HepG2 (cell line): ENCODE measurements at regions not wholly inside any gene's neighbourhood (a gene's known extent, or its start where the extent isn't known, plus 50 kb on each side); places are given as distances from the start of the nearest gene placed in this dataset.

Experiments
- ATAC-seq: fragments of 200-7000 bp; cut with Tn5 transposase; 3 replicates; pipeline ENCODE4 v1.9.1; 2020; ENCODE audit warnings: mild to moderate bottlenecking, moderate library complexity
- BruUV-seq: library from RNA; stranded (reverse); fragments of 400-500 nt; replicated peaks from 2 replicates; lab custom pipeline; 2021; lab: Mats Ljungman, UMichigan
- CTCF ChIA-PET: fragments of 300-600 bp; formaldehyde crosslinking; extraction: SDS; loops from one replicate; lab custom pipeline; 2021; ENCODE audit warnings: low total read pairs, inconsistent platforms, low intra/inter-chr PET ratio; lab: Yijun Ruan, JAX
- POLR2A ChIA-PET: fragments of 350-600 bp; sonication (Branson Sonifier 250); formaldehyde crosslinking; loops from one replicate; lab custom pipeline; 2020; ENCODE audit warnings: antibody characterized with exemption, inconsistent platforms; lab: Yijun Ruan, JAX
- DNase-seq: peaks from one replicate; pipeline ENCODE4 v3.0.0-alpha.2; 2015; ENCODE audit warnings: low spot score
- FAIRE-seq: peaks from 3 replicates; lab custom pipeline; 2011; peaks lifted over from hg19 to GRCh38; lab: Jason Lieb, UNC
- H2AFZ ChIP-seq: one replicate; pipeline ENCODE4 v1.6.1; 2011; ENCODE audit warnings: low read length, inconsistent platforms
- H3K27ac ChIP-seq: fragments of 300-600 bp; 3 replicates; pipeline ENCODE4 v1.8.0; 2011; ENCODE audit warnings: mixed run types, mild to moderate bottlenecking, mixed read lengths, low read length, inconsistent platforms; ENCODE audit not compliant: insufficient read depth; ENCODE audit errors: extremely low read length
- H3K27me3 ChIP-seq, 2 experiments: fragments of 200-600 bp in 1 of 2; 2 replicates in 1 of 2; 3 replicates in 1 of 2; pipeline versions ENCODE4 v1.6.0 to v1.8.0; 2011; ENCODE audit warnings: low read length in 2 of 2, mild to moderate bottlenecking in 2 of 2, moderate library complexity in 2 of 2, inconsistent platforms in 1 of 2; ENCODE audit not compliant: insufficient read depth in 2 of 2, control insufficient read depth in 1 of 2
- H3K36me3 ChIP-seq, 2 experiments: fragments of 200-600 bp in 1 of 2; replicated peaks in 1 of 2; 2 replicates in 1 of 2; 3 replicates in 1 of 2; pipeline versions ENCODE4 v1.5.1 to v1.8.0; 2011; ENCODE audit warnings: low read length in 2 of 2, inconsistent platforms in 1 of 2; ENCODE audit not compliant: insufficient read depth in 2 of 2, control insufficient read depth in 1 of 2
- H3K4me1 ChIP-seq: 2 replicates; pipeline ENCODE4 v1.5.1; 2012; ENCODE audit warnings: low read length, inconsistent platforms; ENCODE audit not compliant: insufficient read depth
- H3K4me2 ChIP-seq: 2 replicates; pipeline ENCODE4 v1.6.0; 2011; ENCODE audit warnings: low read depth, low read length, inconsistent platforms
- H3K4me3 ChIP-seq, 3 experiments: fragments of 200-600 bp in 1 of 3; sonication (generic), shearing (Covaris generic) in 1 of 3; replicated peaks in 1 of 3; 2 replicates each; pipeline ENCODE4 v1.5.1; 2011 to 2016; ENCODE audit warnings: low read length in 3 of 3, inconsistent platforms in 2 of 3, low read depth in 2 of 3, mild to moderate bottlenecking in 2 of 3, control low read depth in 1 of 3, mixed read lengths in 1 of 3; ENCODE audit not compliant: insufficient read depth in 1 of 3
- H3K79me2 ChIP-seq: one replicate; pipeline ENCODE4 v1.6.1; 2011; ENCODE audit warnings: low read length, inconsistent platforms; ENCODE audit not compliant: insufficient read depth
- H3K9ac ChIP-seq: 2 replicates; pipeline ENCODE4 v1.6.0; 2011; ENCODE audit warnings: mild to moderate bottlenecking, low read depth, low read length, inconsistent platforms; ENCODE audit not compliant: insufficient read depth
- H3K9me3 ChIP-seq: 2 replicates; pipeline ENCODE4 v1.5.1; 2012; ENCODE audit warnings: mild to moderate bottlenecking, low read length
- H4K20me1 ChIP-seq: 2 replicates; pipeline ENCODE4 v1.6.0; 2011; ENCODE audit warnings: inconsistent platforms, mild to moderate bottlenecking, low read length, moderate library complexity; ENCODE audit not compliant: insufficient read depth
- GTF2F1 ChIP-seq: fragments of 150-350 bp; IDR thresholded peaks from 2 replicates; pipeline ENCODE4 v1.6.1; 2014; ENCODE audit warnings: low read length
- HES4 ChIP-seq: sonication (generic); formaldehyde crosslinking; IDR thresholded peaks from 2 replicates; pipeline ENCODE4 v1.9.0; 2021; ENCODE audit warnings: mild to moderate bottlenecking, missing genetic modification reagents, borderline replicate concordance
- IRF1 ChIP-seq: sonication (generic); formaldehyde crosslinking; IDR thresholded peaks from 2 replicates; pipeline ENCODE4 v1.4.0; 2020; ENCODE audit warnings: low read depth, mild to moderate bottlenecking, missing genetic modification reagents
- KLF16 ChIP-seq, 2 experiments: sonication (generic) in 1 of 2; formaldehyde crosslinking in 1 of 2; IDR thresholded peaks; 2 replicates each; pipeline versions ENCODE4 v1.6.1 to v1.8.0; 2016 to 2023; ENCODE audit warnings: missing genetic modification reagents in 2 of 2, missing compliant biosample characterization in 1 of 2
- MAFF ChIP-seq: IDR thresholded peaks from 2 replicates; pipeline ENCODE4 v1.6.1; 2011; ENCODE audit warnings: low read depth, low read length, improper control_type of control experiment
- PATZ1 ChIP-seq: sonication (generic); formaldehyde crosslinking; IDR thresholded peaks from 2 replicates; pipeline ENCODE4 v1.4.0; 2020; ENCODE audit warnings: missing genetic modification reagents
- RARA ChIP-seq: IDR thresholded peaks from 2 replicates; pipeline ENCODE4 v1.6.1; 2016; ENCODE audit warnings: missing genetic modification reagents, missing compliant biosample characterization
- SRSF9 ChIP-seq: fragments of 200-400 bp; formaldehyde crosslinking; IDR thresholded peaks from 2 replicates; pipeline ENCODE4 v1.6.1; 2018; ENCODE audit warnings: borderline replicate concordance, mild to moderate bottlenecking, low read depth, low read length; ENCODE audit not compliant: insufficient read depth, poor library complexity, severe bottlenecking
- ZC3H4 ChIP-seq: sonication (generic); formaldehyde crosslinking; IDR thresholded peaks from 2 replicates; pipeline ENCODE4 v1.4.0; 2020; ENCODE audit warnings: missing genetic modification reagents, borderline replicate concordance
- ZNF530 ChIP-seq: sonication (generic); formaldehyde crosslinking; IDR thresholded peaks from 2 replicates; pipeline ENCODE4 v1.5.0; 2020; ENCODE audit warnings: low read depth, mild to moderate bottlenecking, missing genetic modification reagents
- WGBS: methylation state at CpG from one replicate; pipeline ENCODE4 v1.1.6; 2017; ENCODE audit warnings: low lambda C conversion rate; 5-methylcytosine and 5-hydroxymethylcytosine counted together
- in situ Hi-C: cut with HindIII; loops from 2 replicates; pipeline ENCODE4 v1.10.0; 2017; ENCODE audit warnings: low pct_unique_long_range_greater_than_20kb; ENCODE audit not compliant: extremely low pct_ligation_motif_present
- intact Hi-C: fragments of 100-400 bp; cut with micrococcal nuclease; formaldehyde crosslinking; loops from one replicate; pipeline ENCODE4 v1.10.0; 2022; ENCODE audit not compliant: unreplicated experiment
- TF ChIP-seq, protein P1 (sequence below): IDR thresholded peaks from 2 replicates; pipeline ENCODE4 v1.6.1; 2016; ENCODE audit warnings: missing genetic modification reagents, missing compliant biosample characterization
- TF ChIP-seq, protein P2 (sequence below): IDR thresholded peaks from 2 replicates; pipeline ENCODE4 v1.6.1; 2016; ENCODE audit warnings: mild to moderate bottlenecking

- no peak overlapping the region for H2AFZ ChIP-seq
- no peaks in the 10 kb centered on the region for H4K20me1 ChIP-seq
- POLR2A ChIA-PET: no interaction called here
- ATAC-seq (no peak), FAIRE-seq (no peak), DNase-seq (no peak)
- no peaks in the 10 kb centered on the region for H3K27me3 ChIP-seq
- no peaks in the 10 kb centered on the region for H3K4me1 ChIP-seq
- 0% methylated on average over 2 of the region's 2 CpGs for WGBS
- intact Hi-C loops (no loop called here), in situ Hi-C loops (no loop called here)
- no peaks in the 10 kb centered on the region for H3K79me2 ChIP-seq
- no peak overlapping the region for H3K9ac ChIP-seq
- CTCF ChIA-PET: no interaction called here
- no peaks in the 10 kb centered on the region for H3K36me3 ChIP-seq
- no peak overlapping the region for H3K4me3 ChIP-seq
- H3K4me2 ChIP-seq: no peak overlapping the region
- peaks cover 41% of the 10 kb centered on the region for H3K9me3 ChIP-seq
- TF ChIP-seq MAFF (no peak), ZC3H4 (CRISPR knock-in tag) (no peak), ZNF530 (CRISPR knock-in tag) (no peak), SRSF9 (no peak), KLF16 (CRISPR knock-in tag; IDR thresholded peaks at IDR 0.05) (no peak), RARA (CRISPR knock-in tag) (no peak), HES4 (CRISPR knock-in tag) (no peak), GTF2F1 (no peak), PATZ1 (CRISPR knock-in tag) (no peak), IRF1 (CRISPR knock-in tag) (no peak)
- TF ChIP-seq, protein P1, sequence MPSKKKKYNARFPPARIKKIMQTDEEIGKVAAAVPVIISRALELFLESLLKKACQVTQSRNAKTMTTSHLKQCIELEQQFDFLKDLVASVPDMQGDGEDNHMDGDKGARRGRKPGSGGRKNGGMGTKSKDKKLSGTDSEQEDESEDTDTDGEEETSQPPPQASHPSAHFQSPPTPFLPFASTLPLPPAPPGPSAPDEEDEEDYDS (CRISPR knock-in tag): no peak
- TF ChIP-seq, protein P2, sequence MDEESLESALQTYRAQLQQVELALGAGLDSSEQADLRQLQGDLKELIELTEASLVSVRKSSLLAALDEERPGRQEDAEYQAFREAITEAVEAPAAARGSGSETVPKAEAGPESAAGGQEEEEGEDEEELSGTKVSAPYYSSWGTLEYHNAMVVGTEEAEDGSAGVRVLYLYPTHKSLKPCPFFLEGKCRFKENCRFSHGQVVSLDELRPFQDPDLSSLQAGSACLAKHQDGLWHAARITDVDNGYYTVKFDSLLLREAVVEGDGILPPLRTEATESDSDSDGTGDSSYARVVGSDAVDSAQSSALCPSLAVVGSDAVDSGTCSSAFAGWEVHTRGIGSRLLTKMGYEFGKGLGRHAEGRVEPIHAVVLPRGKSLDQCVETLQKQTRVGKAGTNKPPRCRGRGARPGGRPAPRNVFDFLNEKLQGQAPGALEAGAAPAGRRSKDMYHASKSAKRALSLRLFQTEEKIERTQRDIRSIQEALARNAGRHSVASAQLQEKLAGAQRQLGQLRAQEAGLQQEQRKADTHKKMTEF (CRISPR knock-in tag): no peak
- TF ChIP-seq, all 625 proteins: peak for 0
- H3K27ac ChIP-seq: no peak overlapping the region
- no TSS peak for BruUV-seq
Measured at GRCh38 chr4:71980976-71981375, 50.8 kb upstream of the NPFFR2 start.
